Prostate gland (tissue), 2 donors: ENCODE measurements at regions not wholly inside any gene's neighbourhood (a gene's known extent, or its start where the extent isn't known, plus 50 kb on each side); places are given as distances from the start of the nearest gene placed in this dataset.

Experiments used
- DNase-seq: peaks from one replicate; pipeline ENCODE4 v3.0.0-alpha.2; 2019; ENCODE audit warnings: low spot score
- H3K27ac ChIP-seq, 2 donors: fragments of 200-600 bp; sonication (generic); 2 replicates each; pipeline ENCODE4 v1.5.1; 2017 to 2019
- H3K27me3 ChIP-seq: fragments of 200-600 bp; sonication (generic); replicated peaks from 2 replicates; pipeline ENCODE4 v1.5.1; 2019; ENCODE audit not compliant: insufficient read depth
- H3K36me3 ChIP-seq, 2 donors: fragments of 200-600 bp; sonication (generic); 1 replicate in 1 of 2; 2 replicates in 1 of 2; pipeline versions ENCODE4 v1.5.1 to v1.8.1; 2017 to 2019
- H3K4me1 ChIP-seq: fragments of 200-600 bp; sonication (generic); replicated peaks from 2 replicates; pipeline ENCODE4 v1.5.1; 2019
- H3K4me3 ChIP-seq, 2 donors: fragments of 200-600 bp; sonication (generic); 2 replicates each; pipeline ENCODE4 v1.5.1; 2017 to 2019
- H3K9me3 ChIP-seq: fragments of 200-600 bp; sonication (generic); 2 replicates; pipeline ENCODE4 v1.5.1; 2017
- POLR2A ChIP-seq: fragments of 450-650 bp; IDR thresholded peaks from one replicate; pipeline ENCODE4 v1.6.1; 2016; ENCODE audit warnings: antibody characterized with exemption, mild to moderate bottlenecking
- POLR2AphosphoS5 ChIP-seq: sonication (generic); formaldehyde crosslinking; IDR thresholded peaks from one replicate; pipeline ENCODE4 v1.6.1; 2017; ENCODE audit warnings: antibody characterized with exemption
- WGBS: methylation state at CpG from one replicate; pipeline ENCODE4 v1.1.5; 2018; 5-methylcytosine and 5-hydroxymethylcytosine counted together
- intact Hi-C: fragments of 100-400 bp; cut with DNase I; formaldehyde crosslinking; loops from one replicate; pipeline ENCODE4 v1.14.2; 2022
- TF ChIP-seq, protein P1 (sequence below), 4 experiments: fragments of 200-600 bp in 2 of 4; fragments of 450-650 bp in 2 of 4; sonication (generic) in 2 of 4; IDR thresholded peaks; 1 replicate in 3 of 4; 2 replicates in 1 of 4; pipeline ENCODE4 v1.5.1; 2016 to 2019; ENCODE audit warnings: antibody characterized with exemption in 4 of 4, mild to moderate bottlenecking in 2 of 4, moderate library complexity in 2 of 4

DNA sequence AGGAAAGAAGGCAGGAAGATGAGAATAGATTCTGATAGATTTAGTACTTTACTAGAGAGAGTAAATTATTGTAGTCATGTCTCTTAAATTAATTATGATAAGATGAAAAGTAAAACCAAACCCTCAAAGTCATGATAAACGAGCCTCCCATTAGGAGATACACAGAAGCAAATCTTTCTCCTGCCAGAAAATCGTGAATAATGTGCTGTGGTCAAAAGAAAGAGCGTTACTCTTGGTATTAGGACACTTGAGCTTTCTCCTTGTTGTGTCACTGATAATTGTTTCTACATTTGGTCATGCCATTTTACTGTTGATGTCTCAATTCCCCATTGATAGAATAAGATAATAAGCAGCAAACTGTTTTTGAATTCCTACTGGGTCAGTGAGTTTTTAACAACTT lies 562.8 kb upstream of the TLE4 start:
- no peak overlapping the region for H3K4me3 ChIP-seq
- no peaks in the 10 kb centered on the region for H3K4me1 ChIP-seq
- no peak for TF ChIP-seq POLR2AphosphoS5
- no peak for TF ChIP-seq POLR2A
- TF ChIP-seq, protein P1, sequence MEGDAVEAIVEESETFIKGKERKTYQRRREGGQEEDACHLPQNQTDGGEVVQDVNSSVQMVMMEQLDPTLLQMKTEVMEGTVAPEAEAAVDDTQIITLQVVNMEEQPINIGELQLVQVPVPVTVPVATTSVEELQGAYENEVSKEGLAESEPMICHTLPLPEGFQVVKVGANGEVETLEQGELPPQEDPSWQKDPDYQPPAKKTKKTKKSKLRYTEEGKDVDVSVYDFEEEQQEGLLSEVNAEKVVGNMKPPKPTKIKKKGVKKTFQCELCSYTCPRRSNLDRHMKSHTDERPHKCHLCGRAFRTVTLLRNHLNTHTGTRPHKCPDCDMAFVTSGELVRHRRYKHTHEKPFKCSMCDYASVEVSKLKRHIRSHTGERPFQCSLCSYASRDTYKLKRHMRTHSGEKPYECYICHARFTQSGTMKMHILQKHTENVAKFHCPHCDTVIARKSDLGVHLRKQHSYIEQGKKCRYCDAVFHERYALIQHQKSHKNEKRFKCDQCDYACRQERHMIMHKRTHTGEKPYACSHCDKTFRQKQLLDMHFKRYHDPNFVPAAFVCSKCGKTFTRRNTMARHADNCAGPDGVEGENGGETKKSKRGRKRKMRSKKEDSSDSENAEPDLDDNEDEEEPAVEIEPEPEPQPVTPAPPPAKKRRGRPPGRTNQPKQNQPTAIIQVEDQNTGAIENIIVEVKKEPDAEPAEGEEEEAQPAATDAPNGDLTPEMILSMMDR (IDR thresholded peaks at IDR 0.05): no peak
- H3K9me3 ChIP-seq: no peaks in the 10 kb centered on the region
- no peaks in the 10 kb centered on the region for H3K27me3 ChIP-seq
- no peaks in the 10 kb centered on the region for H3K36me3 ChIP-seq
- no peak for DNase-seq
- intact Hi-C loops: no loop called here
- WGBS: 70% methylated on average over 3 of the region's 3 CpGs
- H3K27ac ChIP-seq: no peak overlapping the region

DNA sequence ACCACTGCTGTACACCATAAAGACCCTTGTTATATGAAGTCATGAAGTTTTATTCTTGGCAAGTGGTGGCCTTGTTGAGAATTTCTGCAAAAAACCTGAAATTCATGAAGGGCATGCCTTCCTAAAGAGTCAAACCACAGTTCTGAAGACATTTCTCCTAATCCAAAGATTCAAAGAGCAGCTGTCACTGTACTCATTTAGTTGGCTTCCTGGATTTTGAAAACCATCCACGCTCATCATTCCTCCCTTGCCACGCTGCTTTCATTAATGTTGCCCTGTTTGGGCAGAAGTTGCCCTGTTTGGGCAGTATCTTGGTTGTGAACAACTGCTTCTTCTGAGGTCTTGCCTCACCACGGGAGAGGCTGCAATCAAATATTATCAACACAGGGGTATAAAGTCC lies 560.3 kb upstream of the TLE4 start:
- no peak overlapping the region for H3K27ac ChIP-seq
- intact Hi-C loops: no loop called here
- TF ChIP-seq, protein P1 (IDR thresholded peaks at IDR 0.05): no peak
- TF ChIP-seq POLR2A (no peak), POLR2AphosphoS5 (no peak)
- H3K27me3 ChIP-seq: no peaks in the 10 kb centered on the region
- DNase-seq: no peak
- H3K4me1 ChIP-seq: no peaks in the 10 kb centered on the region
- H3K9me3 ChIP-seq: no peaks in the 10 kb centered on the region
- H3K36me3 ChIP-seq: no peaks in the 10 kb centered on the region
- H3K4me3 ChIP-seq: no peak overlapping the region
- 91% methylated on average over 3 of the region's 3 CpGs for WGBS

DNA sequence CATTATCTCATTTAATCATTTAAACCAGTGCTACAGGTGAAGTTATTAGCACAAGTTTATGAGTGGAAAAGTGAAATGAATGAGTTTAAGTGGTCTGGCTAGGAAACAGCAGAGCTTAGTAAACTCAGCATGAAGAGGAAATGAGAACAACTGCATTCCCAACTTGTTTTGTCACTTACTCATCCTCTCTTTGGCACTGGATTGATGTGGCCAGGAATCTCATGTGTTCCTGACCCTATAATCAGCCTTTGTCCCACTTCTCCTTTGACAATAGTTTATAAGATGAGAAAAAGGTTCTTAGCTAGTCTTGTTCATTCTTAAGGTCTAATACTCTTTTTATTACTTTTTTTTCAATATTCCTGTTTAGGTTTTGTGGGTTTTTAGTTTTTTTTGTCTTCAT lies 559.2 kb upstream of the TLE4 start:
- Histone ChIP-seq H3K4me3 (no peak overlapping the region), H3K4me1 (no peaks in the 10 kb centered on the region), H3K9me3 (no peaks in the 10 kb centered on the region), H3K36me3 (no peaks in the 10 kb centered on the region), H3K27me3 (no peaks in the 10 kb centered on the region), H3K27ac (no peak overlapping the region)
- TF ChIP-seq POLR2A (no peak), POLR2AphosphoS5 (no peak)
- TF ChIP-seq, protein P1 (IDR thresholded peaks at IDR 0.05): no peak
- no peak for DNase-seq
- intact Hi-C loops: no loop called here

DNA sequence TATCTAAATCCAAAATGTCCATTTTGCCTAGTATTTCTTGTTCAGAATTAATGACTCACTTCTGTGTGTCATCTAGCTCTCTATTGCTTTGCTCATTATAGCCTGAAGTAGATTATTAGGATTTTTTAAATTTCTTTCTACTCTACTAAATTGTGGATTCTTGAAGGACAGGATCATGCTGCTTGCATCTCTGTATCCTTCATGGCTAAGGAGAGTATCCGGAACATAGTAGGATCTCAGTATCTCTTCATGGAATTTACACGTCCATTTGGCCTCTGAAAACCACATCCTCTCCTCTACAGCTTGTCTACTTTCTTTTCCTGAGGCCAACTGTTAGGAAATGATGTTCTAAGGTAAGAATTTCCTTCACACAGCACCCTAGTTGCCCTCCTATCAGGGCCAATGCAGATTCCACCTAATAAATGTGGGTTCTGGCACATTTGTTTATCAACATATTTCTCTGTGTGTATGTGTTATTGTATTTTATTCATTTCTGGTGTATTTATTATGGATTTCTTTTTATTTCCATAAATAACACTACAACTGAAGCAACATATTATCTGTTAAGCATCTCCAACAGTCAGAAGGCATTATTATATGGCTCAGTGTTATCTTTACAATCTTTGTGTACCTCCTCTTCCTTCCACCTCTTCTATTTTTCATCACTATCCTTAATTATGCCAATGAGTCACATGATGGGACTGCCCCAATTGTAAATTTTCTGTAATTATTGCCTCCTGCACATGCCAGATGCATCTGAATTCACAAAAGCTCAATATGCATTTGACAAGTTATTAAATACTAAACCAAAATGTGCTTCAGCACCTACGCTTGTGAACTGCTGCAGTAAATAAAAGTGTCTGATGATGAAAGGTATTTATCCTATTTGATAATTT lies 557.8 kb upstream of the TLE4 start:
- no peaks in the 10 kb centered on the region for H3K9me3 ChIP-seq
- H3K27ac ChIP-seq: no peak overlapping the region
- H3K4me1 ChIP-seq: no peaks in the 10 kb centered on the region
- no peak for DNase-seq
- intact Hi-C loops: no loop called here
- no peaks in the 10 kb centered on the region for H3K36me3 ChIP-seq
- H3K27me3 ChIP-seq: no peaks in the 10 kb centered on the region
- TF ChIP-seq, protein P1 (IDR thresholded peaks at IDR 0.05): no peak
- TF ChIP-seq POLR2AphosphoS5: no peak
- TF ChIP-seq POLR2A: no peak
- H3K4me3 ChIP-seq: no peak overlapping the region
- 76% methylated on average over 3 of the region's 3 CpGs for WGBS
